ENCODE measurements at regions not wholly inside any gene's neighbourhood (a gene's known extent, or its start where the extent isn't known, plus 50 kb on each side); places are given as distances from the start of the nearest gene placed in this dataset.

GRCh38 chr12:110995016-110995415, 74.6 kb upstream of the MYL2 start:
- peaks cover 12 to 23% (median 18%) of the 10 kb centered on the region in 4 donors for H3K9me3 ChIP-seq
- WGBS, 2 donors, result 79 to 80% methylated on average over 7 of the region's 7 CpGs
- no peak for DNase-seq

DNA sequence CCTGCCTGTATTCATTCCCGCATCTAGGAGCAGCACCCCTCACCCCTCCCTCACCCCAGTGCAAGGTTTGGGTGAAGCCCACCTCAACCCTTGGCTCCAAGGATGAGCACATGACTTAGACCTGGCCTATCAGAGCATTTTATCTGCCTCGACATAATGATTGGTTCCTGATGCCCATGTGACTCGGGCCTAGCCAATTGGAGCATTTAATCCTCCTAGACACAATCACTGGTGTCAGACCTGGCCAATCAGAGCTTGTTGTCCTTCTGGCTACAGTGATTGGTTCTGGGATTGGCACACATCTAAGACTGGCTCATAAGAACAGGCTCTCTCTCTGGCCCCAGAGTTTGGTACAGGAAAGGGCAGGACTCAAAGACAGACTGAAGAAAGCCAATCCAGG, 73.1 kb upstream of the MYL2 start:
- no peaks in the 10 kb centered on the region for H3K4me1 ChIP-seq
- ATAC-seq (ENCODE audit: low FRiP score in 2 of 2) (no peak), DNase-seq (no peak)
- no peak for TF ChIP-seq CTCF (IDR thresholded peaks at IDR 0.05)
- no peak for TF ChIP-seq POLR2AphosphoS5 (IDR thresholded peaks at IDR 0.05)
- no peak overlapping the region for H3K4me3 ChIP-seq
- peaks cover 8 to 14% (median 11%) of the 10 kb centered on the region in 4 donors for H3K9me3 ChIP-seq
- no peaks in the 10 kb centered on the region for H3K36me3 ChIP-seq
- no peak overlapping the region for H3K27ac ChIP-seq
- H3K27me3 ChIP-seq, result no peaks in the 10 kb centered on the region
- 83 to 88% methylated on average over 1 to 3 of the region's 3 CpGs for WGBS, 2 donors

More at GRCh38 chr12:110995016-110995415, 74.6 kb upstream of the MYL2 start:
- no peaks in the 10 kb centered on the region for H3K36me3 ChIP-seq
- H3K4me1 ChIP-seq, result no peaks in the 10 kb centered on the region
- peak in 1 of 2 donors; percentile 30 for ATAC-seq (ENCODE audit: low FRiP score in 2 of 2)
- TF ChIP-seq POLR2AphosphoS5 (IDR thresholded peaks at IDR 0.05) (no peak), EP300 (IDR thresholded peaks at IDR 0.05) (no peak), POLR2A (IDR thresholded peaks at IDR 0.05) (no peak), CTCF (IDR thresholded peaks at IDR 0.05) (no peak)
- H3K27me3 ChIP-seq, result no peaks in the 10 kb centered on the region
- H3K4me3 ChIP-seq, result no peak overlapping the region
- H3K27ac ChIP-seq, result no peak overlapping the region

DNA sequence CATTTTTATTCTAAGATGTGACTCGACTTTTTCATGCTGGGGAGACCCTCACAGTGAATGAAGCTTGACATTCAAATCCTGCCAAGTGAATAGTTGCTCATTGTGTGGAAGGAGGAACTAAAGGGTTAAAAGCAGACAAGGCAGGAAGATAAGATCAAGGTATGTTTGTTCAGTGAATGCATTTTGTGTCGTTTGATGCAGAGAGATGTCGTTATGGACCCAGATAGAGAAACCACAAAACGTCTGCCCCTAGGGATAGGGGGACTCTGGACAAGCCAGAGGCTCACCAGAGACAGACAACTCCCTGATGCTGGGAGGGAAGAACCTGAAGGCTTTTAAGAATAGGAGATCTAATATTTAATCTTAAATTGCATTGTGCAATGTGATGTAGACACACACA, 72.5 kb upstream of the MYL2 start:
- peaks cover 3 to 9% (median 5%) of the 10 kb centered on the region in 4 donors for H3K9me3 ChIP-seq
- H3K4me1 ChIP-seq, result no peaks in the 10 kb centered on the region
- DNase-seq (no peak), ATAC-seq (ENCODE audit: low FRiP score in 2 of 2) (no peak)
- no peaks in the 10 kb centered on the region for H3K27me3 ChIP-seq
- H3K27ac ChIP-seq, result no peak overlapping the region
- no peaks in the 10 kb centered on the region for H3K36me3 ChIP-seq
- 15 to 17% methylated on average over 4 of the region's 4 CpGs for WGBS, 2 donors
- TF ChIP-seq POLR2A (IDR thresholded peaks at IDR 0.05) (no peak), CTCF (IDR thresholded peaks at IDR 0.05) (no peak), EP300 (IDR thresholded peaks at IDR 0.05) (no peak), POLR2AphosphoS5 (IDR thresholded peaks at IDR 0.05) (no peak)
- H3K4me3 ChIP-seq, result no peak overlapping the region

DNA sequence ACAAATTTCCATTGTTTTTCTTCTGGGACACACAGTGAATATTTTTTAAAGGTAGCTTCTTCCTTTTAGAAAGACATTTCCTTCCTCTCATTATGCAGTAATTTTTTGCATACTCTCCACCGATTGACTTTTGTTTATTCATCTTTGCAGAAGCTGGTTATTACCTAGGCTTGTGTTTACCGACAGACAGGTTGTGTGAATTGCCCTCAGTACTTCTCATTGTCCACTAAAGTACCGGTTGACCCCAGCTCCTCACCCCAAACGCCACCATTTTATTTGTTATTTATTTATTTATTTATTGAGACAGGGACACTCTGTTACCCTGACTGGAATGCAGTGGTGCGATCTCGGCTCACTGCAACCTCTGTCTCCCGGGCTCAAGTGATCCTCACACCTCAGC, 63.4 kb upstream of the MYL2 start:
- ATAC-seq (ENCODE audit: low FRiP score in 2 of 2), result no peak

More for the DNA sequence above, 63.4 kb upstream of the MYL2 start:
- 52 to 61% methylated on average over 7 of the region's 7 CpGs for WGBS, 2 donors
- TF ChIP-seq EP300 (IDR thresholded peaks at IDR 0.05), result no peak
- no peak for TF ChIP-seq POLR2AphosphoS5 (IDR thresholded peaks at IDR 0.05)
- TF ChIP-seq POLR2A (IDR thresholded peaks at IDR 0.05), result no peak
- no peak for TF ChIP-seq CTCF (IDR thresholded peaks at IDR 0.05)
- Histone ChIP-seq H3K27me3 (no peaks in the 10 kb centered on the region), H3K36me3 (no peaks in the 10 kb centered on the region), H3K27ac (no peak overlapping the region), H3K9me3 (no peaks in the 10 kb centered on the region), H3K4me1 (no peaks in the 10 kb centered on the region), H3K4me3 (no peak overlapping the region)
- no peak for DNase-seq
